Left ventricle myocardium inferior (tissue), 1 donor: ENCODE measurements at regions not wholly inside any gene's neighbourhood (a gene's known extent, or its start where the extent isn't known, plus 50 kb on each side); places are given as distances from the start of the nearest gene placed in this dataset.

Source experiments
- DNase-seq: peaks from one replicate; pipeline ENCODE4 v3.0.0-alpha.2; 2020
- H3K27ac ChIP-seq: fragments of 200-600 bp; replicated peaks from 2 replicates; pipeline ENCODE4 v1.8.0; 2021
- H3K27me3 ChIP-seq: fragments of 200-600 bp; 2 replicates; pipeline ENCODE4 v1.8.0; 2021; ENCODE audit warnings: low read depth
- H3K36me3 ChIP-seq: fragments of 200-600 bp; 2 replicates; pipeline ENCODE4 v1.8.0; 2021
- H3K4me1 ChIP-seq: fragments of 200-600 bp; 2 replicates; pipeline ENCODE4 v1.8.0; 2021
- H3K4me3 ChIP-seq: fragments of 200-600 bp; 2 replicates; pipeline ENCODE4 v1.8.0; 2021; ENCODE audit warnings: mild to moderate bottlenecking, moderate library complexity
- H3K9me3 ChIP-seq: fragments of 200-600 bp; replicated peaks from 2 replicates; pipeline ENCODE4 v1.8.0; 2021
- intact Hi-C: fragments of 100-400 bp; cut with micrococcal nuclease; formaldehyde crosslinking; loops from one replicate; pipeline ENCODE4 v1.11.0; 2022
- TF ChIP-seq, protein P1 (sequence below): fragments of 200-600 bp; IDR thresholded peaks from 2 replicates; pipeline ENCODE4 v1.8.0; 2021; ENCODE audit warnings: antibody characterized with exemption, mild to moderate bottlenecking, borderline replicate concordance
- donor health status: DM: no; HTN: yes; CAD: no; lungs with severe emphysema.

- no peak for DNase-seq
- intact Hi-C loops = no loop called here
- Histone ChIP-seq H3K27ac (no peak overlapping the region), H3K36me3 (no peaks in the 10 kb centered on the region), H3K4me1 (no peaks in the 10 kb centered on the region), H3K27me3 (peaks cover 11% of the 10 kb centered on the region), H3K9me3 (no peaks in the 10 kb centered on the region), H3K4me3 (no peak overlapping the region)
- TF ChIP-seq, protein P1, sequence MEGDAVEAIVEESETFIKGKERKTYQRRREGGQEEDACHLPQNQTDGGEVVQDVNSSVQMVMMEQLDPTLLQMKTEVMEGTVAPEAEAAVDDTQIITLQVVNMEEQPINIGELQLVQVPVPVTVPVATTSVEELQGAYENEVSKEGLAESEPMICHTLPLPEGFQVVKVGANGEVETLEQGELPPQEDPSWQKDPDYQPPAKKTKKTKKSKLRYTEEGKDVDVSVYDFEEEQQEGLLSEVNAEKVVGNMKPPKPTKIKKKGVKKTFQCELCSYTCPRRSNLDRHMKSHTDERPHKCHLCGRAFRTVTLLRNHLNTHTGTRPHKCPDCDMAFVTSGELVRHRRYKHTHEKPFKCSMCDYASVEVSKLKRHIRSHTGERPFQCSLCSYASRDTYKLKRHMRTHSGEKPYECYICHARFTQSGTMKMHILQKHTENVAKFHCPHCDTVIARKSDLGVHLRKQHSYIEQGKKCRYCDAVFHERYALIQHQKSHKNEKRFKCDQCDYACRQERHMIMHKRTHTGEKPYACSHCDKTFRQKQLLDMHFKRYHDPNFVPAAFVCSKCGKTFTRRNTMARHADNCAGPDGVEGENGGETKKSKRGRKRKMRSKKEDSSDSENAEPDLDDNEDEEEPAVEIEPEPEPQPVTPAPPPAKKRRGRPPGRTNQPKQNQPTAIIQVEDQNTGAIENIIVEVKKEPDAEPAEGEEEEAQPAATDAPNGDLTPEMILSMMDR = no peak
These were observed 792.7 kb downstream of the RNF144A start for GRCh38 chr2:7709907-7710306.

- Histone ChIP-seq H3K4me1 (no peaks in the 10 kb centered on the region), H3K27ac (no peak overlapping the region), H3K36me3 (no peaks in the 10 kb centered on the region), H3K9me3 (no peaks in the 10 kb centered on the region), H3K27me3 (peaks cover 11% of the 10 kb centered on the region), H3K4me3 (no peak overlapping the region)
- TF ChIP-seq, protein P1 = no peak
- intact Hi-C loops = no loop called here
- no peak for DNase-seq
These were observed 794.0 kb downstream of the RNF144A start for GRCh38 chr2:7711167-7711566.

- TF ChIP-seq, protein P1 = no peak
- H3K27me3 ChIP-seq = no peaks in the 10 kb centered on the region
- H3K9me3 ChIP-seq = no peaks in the 10 kb centered on the region
- intact Hi-C loops = no loop called here
- DNase-seq = no peak
- no peaks in the 10 kb centered on the region for H3K36me3 ChIP-seq
- H3K4me3 ChIP-seq = no peak overlapping the region
- no peak overlapping the region for H3K27ac ChIP-seq
- no peaks in the 10 kb centered on the region for H3K4me1 ChIP-seq
These were observed 802.7 kb downstream of the RNF144A start for GRCh38 chr2:7719876-7720275.

- intact Hi-C loops = no loop called here
- Histone ChIP-seq H3K4me3 (no peak overlapping the region), H3K4me1 (no peaks in the 10 kb centered on the region), H3K27ac (no peak overlapping the region), H3K27me3 (no peaks in the 10 kb centered on the region), H3K36me3 (no peaks in the 10 kb centered on the region), H3K9me3 (no peaks in the 10 kb centered on the region)
- DNase-seq = no peak
- TF ChIP-seq, protein P1 = no peak
These were observed 804.3 kb downstream of the RNF144A start for GRCh38 chr2:7721413-7721995.

DNA sequence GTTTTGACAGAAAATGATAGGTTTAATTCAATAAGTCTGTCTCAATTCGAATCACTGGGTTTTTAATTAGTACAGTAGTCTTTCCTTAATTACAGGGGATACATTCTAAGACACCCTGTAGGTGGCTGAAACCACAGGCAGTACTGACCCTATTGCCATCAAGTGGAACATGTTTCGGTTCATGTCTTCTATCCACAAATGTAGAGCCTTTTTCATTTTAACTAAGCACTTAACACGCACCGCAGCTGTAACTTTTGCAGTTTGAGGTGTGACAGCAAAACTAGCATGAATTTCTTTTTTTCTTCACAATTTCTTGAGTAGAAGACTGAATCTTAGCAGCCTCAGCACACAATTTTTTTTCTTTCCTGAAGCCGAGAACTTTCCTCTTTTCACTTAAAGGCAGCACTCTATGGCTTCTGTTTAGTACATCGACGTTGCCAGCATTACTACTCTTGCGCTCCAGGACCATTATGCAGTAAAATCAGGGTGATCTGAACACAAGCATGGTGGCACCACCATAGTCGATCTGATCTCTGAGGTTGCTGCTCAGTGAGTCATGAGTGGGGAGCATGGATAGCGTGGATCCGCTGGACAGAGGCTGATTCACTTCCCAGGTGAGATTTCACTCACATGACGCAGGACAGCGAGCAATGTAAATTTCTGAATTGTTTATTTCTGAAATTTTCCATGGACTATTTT lies 805.1 kb downstream of the RNF144A start:
- Histone ChIP-seq H3K27me3 (no peaks in the 10 kb centered on the region), H3K9me3 (no peaks in the 10 kb centered on the region), H3K4me1 (no peaks in the 10 kb centered on the region), H3K27ac (no peak overlapping the region), H3K4me3 (no peak overlapping the region), H3K36me3 (no peaks in the 10 kb centered on the region)
- DNase-seq = no peak
- intact Hi-C loops = no loop called here
- TF ChIP-seq, protein P1 = no peak
